HepG2 (cell line): ENCODE measurements at regions not wholly inside any gene's neighbourhood (a gene's known extent, or its start where the extent isn't known, plus 50 kb on each side); places are given as distances from the start of the nearest gene placed in this dataset.

Experiments
- ATF7 ChIP-seq, 2 experiments: fragments of 450-650 bp in 1 of 2; sonication (generic) in 1 of 2; formaldehyde crosslinking in 1 of 2; IDR thresholded peaks; 2 replicates each; pipeline versions ENCODE4 v1.4.0 to v1.6.1; 2016 to 2020; ENCODE audit warnings: antibody characterized with exemption in 1 of 2, mild to moderate bottlenecking in 1 of 2, missing genetic modification reagents in 1 of 2
- DMAP1 ChIP-seq: IDR thresholded peaks from 2 replicates; pipeline ENCODE4 v1.6.1; 2016
- GATAD2A ChIP-seq: IDR thresholded peaks from 2 replicates; pipeline ENCODE4 v1.6.1; 2016
- JUNB ChIP-seq: sonication (generic); formaldehyde crosslinking; IDR thresholded peaks from 2 replicates; pipeline ENCODE4 v1.8.0; 2022; ENCODE audit warnings: missing genetic modification reagents, mild to moderate bottlenecking, borderline replicate concordance
- MED8 ChIP-seq: sonication (generic); formaldehyde crosslinking; IDR thresholded peaks from 2 replicates; pipeline ENCODE4 v1.8.1; 2023; ENCODE audit warnings: mild to moderate bottlenecking, missing genetic modification reagents; ENCODE audit not compliant: insufficient replicate concordance
- MTF1 ChIP-seq: sonication (generic); formaldehyde crosslinking; IDR thresholded peaks from 2 replicates; pipeline ENCODE4 v1.5.0; 2020; ENCODE audit warnings: missing genetic modification reagents
- NFIB ChIP-seq: sonication (generic); formaldehyde crosslinking; IDR thresholded peaks from 2 replicates; pipeline ENCODE4 v1.9.0; 2021; ENCODE audit warnings: missing genetic modification reagents, mild to moderate bottlenecking, borderline replicate concordance
- PHB2 ChIP-seq: fragments of 450-650 bp; IDR thresholded peaks from 2 replicates; pipeline ENCODE4 v1.6.1; 2018; ENCODE audit not compliant: partially characterized antibody
- SMAD3 ChIP-seq: sonication (generic); formaldehyde crosslinking; IDR thresholded peaks from 2 replicates; pipeline ENCODE4 v1.4.0; 2020; ENCODE audit warnings: missing genetic modification reagents
- SMAD9 ChIP-seq: sonication (generic); formaldehyde crosslinking; IDR thresholded peaks from 2 replicates; pipeline ENCODE4 v1.5.1; 2020; ENCODE audit warnings: mild to moderate bottlenecking, missing genetic modification reagents
- ZFP36L1 ChIP-seq: sonication (generic); formaldehyde crosslinking; IDR thresholded peaks from 2 replicates; pipeline ENCODE4 v1.8.0; 2022; ENCODE audit warnings: mild to moderate bottlenecking, missing genetic modification reagents, moderate library complexity
- ZNF256 ChIP-seq: sonication (generic); formaldehyde crosslinking; conservative IDR thresholded peaks from 2 replicates; pipeline ENCODE4 v1.4.0; 2020; ENCODE audit warnings: missing genetic modification reagents
- ZNF615 ChIP-seq: sonication (generic); formaldehyde crosslinking; IDR thresholded peaks from 2 replicates; pipeline ENCODE4 v1.5.0; 2020; ENCODE audit warnings: mild to moderate bottlenecking, missing genetic modification reagents, borderline replicate concordance
- ZNF652 ChIP-seq: IDR thresholded peaks from 2 replicates; pipeline ENCODE4 v1.6.1; 2016; ENCODE audit warnings: low read depth, borderline replicate concordance
- ZNF674 ChIP-seq: sonication (generic); formaldehyde crosslinking; IDR thresholded peaks from 2 replicates; pipeline ENCODE4 v1.5.0; 2020; ENCODE audit warnings: low read depth, mild to moderate bottlenecking, missing genetic modification reagents
- ZNF678 ChIP-seq: sonication (generic); formaldehyde crosslinking; IDR thresholded peaks from 2 replicates; pipeline ENCODE4 v1.4.0; 2020; ENCODE audit warnings: mild to moderate bottlenecking, missing genetic modification reagents
- ZNF883 ChIP-seq: sonication (generic); formaldehyde crosslinking; IDR thresholded peaks from 2 replicates; pipeline ENCODE4 v1.5.1; 2020; ENCODE audit warnings: mild to moderate bottlenecking, missing genetic modification reagents; ENCODE audit errors: not compliant biosample characterization
- TF ChIP-seq, protein P1 (sequence below): IDR thresholded peaks from 2 replicates; pipeline ENCODE4 v1.4.0; 2020; ENCODE audit warnings: mild to moderate bottlenecking, missing genetic modification reagents
- TF ChIP-seq, protein P2 (sequence below): sonication (generic); formaldehyde crosslinking; IDR thresholded peaks from 2 replicates; pipeline ENCODE4 v1.9.0; 2021; ENCODE audit warnings: missing genetic modification reagents, borderline replicate concordance
- TF ChIP-seq, protein P3 (sequence below): sonication (generic); formaldehyde crosslinking; IDR thresholded peaks from 2 replicates; pipeline ENCODE4 v1.4.0; 2020; ENCODE audit warnings: mild to moderate bottlenecking, low read depth, missing genetic modification reagents
- TF ChIP-seq, protein P4 (sequence below): sonication (generic); formaldehyde crosslinking; IDR thresholded peaks from 2 replicates; pipeline ENCODE4 v1.4.0; 2020; ENCODE audit warnings: missing genetic modification reagents, borderline replicate concordance

DNA sequence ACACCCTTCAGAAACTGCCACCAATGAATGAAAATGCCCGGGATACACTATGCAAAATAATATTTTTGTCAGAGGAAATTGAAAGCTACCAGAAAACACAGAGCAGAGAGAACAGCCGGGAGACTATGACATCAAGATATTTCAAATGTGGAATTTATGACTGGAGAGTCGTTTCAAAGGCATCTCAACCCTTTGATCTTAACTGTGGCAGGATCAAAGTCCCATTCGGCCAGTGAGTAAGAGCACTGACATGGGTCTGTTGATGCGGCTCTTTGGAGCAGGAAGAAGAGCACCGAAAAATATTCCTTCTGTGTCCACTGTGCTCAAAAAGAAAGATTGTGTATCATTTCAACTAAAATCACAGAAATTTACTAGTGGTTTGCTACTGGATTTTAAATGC, 201.9 kb downstream of the RFC3 start (continued):
- TF ChIP-seq, protein P1, sequence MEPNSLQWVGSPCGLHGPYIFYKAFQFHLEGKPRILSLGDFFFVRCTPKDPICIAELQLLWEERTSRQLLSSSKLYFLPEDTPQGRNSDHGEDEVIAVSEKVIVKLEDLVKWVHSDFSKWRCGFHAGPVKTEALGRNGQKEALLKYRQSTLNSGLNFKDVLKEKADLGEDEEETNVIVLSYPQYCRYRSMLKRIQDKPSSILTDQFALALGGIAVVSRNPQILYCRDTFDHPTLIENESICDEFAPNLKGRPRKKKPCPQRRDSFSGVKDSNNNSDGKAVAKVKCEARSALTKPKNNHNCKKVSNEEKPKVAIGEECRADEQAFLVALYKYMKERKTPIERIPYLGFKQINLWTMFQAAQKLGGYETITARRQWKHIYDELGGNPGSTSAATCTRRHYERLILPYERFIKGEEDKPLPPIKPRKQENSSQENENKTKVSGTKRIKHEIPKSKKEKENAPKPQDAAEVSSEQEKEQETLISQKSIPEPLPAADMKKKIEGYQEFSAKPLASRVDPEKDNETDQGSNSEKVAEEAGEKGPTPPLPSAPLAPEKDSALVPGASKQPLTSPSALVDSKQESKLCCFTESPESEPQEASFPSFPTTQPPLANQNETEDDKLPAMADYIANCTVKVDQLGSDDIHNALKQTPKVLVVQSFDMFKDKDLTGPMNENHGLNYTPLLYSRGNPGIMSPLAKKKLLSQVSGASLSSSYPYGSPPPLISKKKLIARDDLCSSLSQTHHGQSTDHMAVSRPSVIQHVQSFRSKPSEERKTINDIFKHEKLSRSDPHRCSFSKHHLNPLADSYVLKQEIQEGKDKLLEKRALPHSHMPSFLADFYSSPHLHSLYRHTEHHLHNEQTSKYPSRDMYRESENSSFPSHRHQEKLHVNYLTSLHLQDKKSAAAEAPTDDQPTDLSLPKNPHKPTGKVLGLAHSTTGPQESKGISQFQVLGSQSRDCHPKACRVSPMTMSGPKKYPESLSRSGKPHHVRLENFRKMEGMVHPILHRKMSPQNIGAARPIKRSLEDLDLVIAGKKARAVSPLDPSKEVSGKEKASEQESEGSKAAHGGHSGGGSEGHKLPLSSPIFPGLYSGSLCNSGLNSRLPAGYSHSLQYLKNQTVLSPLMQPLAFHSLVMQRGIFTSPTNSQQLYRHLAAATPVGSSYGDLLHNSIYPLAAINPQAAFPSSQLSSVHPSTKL (CRISPR knock-in tag), result peak; percentile 96
- TF ChIP-seq NFIB, result no peak
- no peak for TF ChIP-seq ZNF678 (CRISPR knock-in tag)
- TF ChIP-seq ZNF883 (CRISPR knock-in tag), result no peak
- TF ChIP-seq MED8 (CRISPR knock-in tag), result no peak
- no peak for TF ChIP-seq SMAD9
- TF ChIP-seq, protein P2, sequence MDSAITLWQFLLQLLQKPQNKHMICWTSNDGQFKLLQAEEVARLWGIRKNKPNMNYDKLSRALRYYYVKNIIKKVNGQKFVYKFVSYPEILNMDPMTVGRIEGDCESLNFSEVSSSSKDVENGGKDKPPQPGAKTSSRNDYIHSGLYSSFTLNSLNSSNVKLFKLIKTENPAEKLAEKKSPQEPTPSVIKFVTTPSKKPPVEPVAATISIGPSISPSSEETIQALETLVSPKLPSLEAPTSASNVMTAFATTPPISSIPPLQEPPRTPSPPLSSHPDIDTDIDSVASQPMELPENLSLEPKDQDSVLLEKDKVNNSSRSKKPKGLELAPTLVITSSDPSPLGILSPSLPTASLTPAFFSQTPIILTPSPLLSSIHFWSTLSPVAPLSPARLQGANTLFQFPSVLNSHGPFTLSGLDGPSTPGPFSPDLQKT (CRISPR knock-in tag), result no peak
- TF ChIP-seq ZNF652 (CRISPR knock-in tag), result peak; percentile 34; the same call in 1 of the 2 replicates
- TF ChIP-seq SMAD3 (CRISPR knock-in tag), result peak; percentile 69; the same call in 1 of the 2 replicates
- TF ChIP-seq ZNF674 (CRISPR knock-in tag), result no peak
- TF ChIP-seq ZNF615 (CRISPR knock-in tag), result no peak
- peak; percentile 88 for TF ChIP-seq GATAD2A (CRISPR knock-in tag)
- TF ChIP-seq, protein P3, sequence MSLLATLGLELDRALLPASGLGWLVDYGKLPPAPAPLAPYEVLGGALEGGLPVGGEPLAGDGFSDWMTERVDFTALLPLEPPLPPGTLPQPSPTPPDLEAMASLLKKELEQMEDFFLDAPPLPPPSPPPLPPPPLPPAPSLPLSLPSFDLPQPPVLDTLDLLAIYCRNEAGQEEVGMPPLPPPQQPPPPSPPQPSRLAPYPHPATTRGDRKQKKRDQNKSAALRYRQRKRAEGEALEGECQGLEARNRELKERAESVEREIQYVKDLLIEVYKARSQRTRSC (CRISPR knock-in tag), result no peak
- TF ChIP-seq, protein P4, sequence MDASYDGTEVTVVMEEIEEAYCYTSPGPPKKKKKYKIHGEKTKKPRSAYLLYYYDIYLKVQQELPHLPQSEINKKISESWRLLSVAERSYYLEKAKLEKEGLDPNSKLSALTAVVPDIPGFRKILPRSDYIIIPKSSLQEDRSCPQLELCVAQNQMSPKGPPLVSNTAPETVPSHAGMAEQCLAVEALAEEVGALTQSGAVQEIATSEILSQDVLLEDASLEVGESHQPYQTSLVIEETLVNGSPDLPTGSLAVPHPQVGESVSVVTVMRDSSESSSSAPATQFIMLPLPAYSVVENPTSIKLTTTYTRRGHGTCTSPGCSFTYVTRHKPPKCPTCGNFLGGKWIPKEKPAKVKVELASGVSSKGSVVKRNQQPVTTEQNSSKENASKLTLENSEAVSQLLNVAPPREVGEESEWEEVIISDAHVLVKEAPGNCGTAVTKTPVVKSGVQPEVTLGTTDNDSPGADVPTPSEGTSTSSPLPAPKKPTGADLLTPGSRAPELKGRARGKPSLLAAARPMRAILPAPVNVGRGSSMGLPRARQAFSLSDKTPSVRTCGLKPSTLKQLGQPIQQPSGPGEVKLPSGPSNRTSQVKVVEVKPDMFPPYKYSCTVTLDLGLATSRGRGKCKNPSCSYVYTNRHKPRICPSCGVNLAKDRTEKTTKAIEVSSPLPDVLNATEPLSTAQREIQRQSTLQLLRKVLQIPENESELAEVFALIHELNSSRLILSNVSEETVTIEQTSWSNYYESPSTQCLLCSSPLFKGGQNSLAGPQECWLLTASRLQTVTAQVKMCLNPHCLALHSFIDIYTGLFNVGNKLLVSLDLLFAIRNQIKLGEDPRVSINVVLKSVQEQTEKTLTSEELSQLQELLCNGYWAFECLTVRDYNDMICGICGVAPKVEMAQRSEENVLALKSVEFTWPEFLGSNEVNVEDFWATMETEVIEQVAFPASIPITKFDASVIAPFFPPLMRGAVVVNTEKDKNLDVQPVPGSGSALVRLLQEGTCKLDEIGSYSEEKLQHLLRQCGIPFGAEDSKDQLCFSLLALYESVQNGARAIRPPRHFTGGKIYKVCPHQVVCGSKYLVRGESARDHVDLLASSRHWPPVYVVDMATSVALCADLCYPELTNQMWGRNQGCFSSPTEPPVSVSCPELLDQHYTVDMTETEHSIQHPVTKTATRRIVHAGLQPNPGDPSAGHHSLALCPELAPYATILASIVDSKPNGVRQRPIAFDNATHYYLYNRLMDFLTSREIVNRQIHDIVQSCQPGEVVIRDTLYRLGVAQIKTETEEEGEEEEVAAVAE (CRISPR knock-in tag), result no peak
- TF ChIP-seq ZFP36L1 (CRISPR knock-in tag), result 0 out of 2 replicates have a peak, but pooled peaks have one; percentile 22
- no peak for TF ChIP-seq PHB2
- peak; percentile 71; the same call in 1 of the 2 replicates for TF ChIP-seq ATF7 (IDR thresholded peaks at IDR 0.05)
- no peak for TF ChIP-seq ATF7 (CRISPR knock-in tag; IDR thresholded peaks at IDR 0.05)
- no peak for TF ChIP-seq JUNB
- no peak for TF ChIP-seq ZNF256 (CRISPR knock-in tag)
- TF ChIP-seq MTF1, result no peak
- TF ChIP-seq DMAP1 (CRISPR knock-in tag), result no peak
